H1 (cell line): ENCODE measurements at regions not wholly inside any gene's neighbourhood (a gene's known extent, or its start where the extent isn't known, plus 50 kb on each side); places are given as distances from the start of the nearest gene placed in this dataset.
A peak's percentile ranks its signal among the peaks of the same experiment; 100 is the strongest.

Source experiments
- CTCF ChIA-PET: fragments of 300-600 bp; sonication (Branson Sonifier 250); formaldehyde crosslinking; loops from one replicate; lab custom pipeline; 2021; ENCODE audit not compliant: partially characterized antibody; lab: Charles Lee
- POLR2A ChIA-PET: fragments of 300-600 bp; sonication (Branson Sonifier 250); formaldehyde crosslinking; loops from one replicate; lab custom pipeline; 2021; ENCODE audit warnings: inconsistent platforms; ENCODE audit not compliant: partially characterized antibody; lab: Charles Lee
- DNase-seq, 2 experiments: peaks; one replicate each; pipeline versions ENCODE4 v3.0.0 to v3.0.0-alpha.2; 2010 to 2022; ENCODE audit warnings: low spot score in 2 of 2, low read depth in 1 of 2, mixed read lengths in 1 of 2
- FAIRE-seq: peaks from 2 replicates; lab custom pipeline; 2011; peaks lifted over from hg19 to GRCh38; lab: Jason Lieb, UNC
- H2AFZ ChIP-seq: 2 replicates; pipeline ENCODE4 v1.8.1; 2012; ENCODE audit warnings: low read length, inconsistent platforms
- H2AK5ac ChIP-seq: 2 replicates; pipeline ENCODE4 v1.6.1; 2013; ENCODE audit warnings: low read depth, low read length
- H2BK120ac ChIP-seq: replicated peaks from 2 replicates; pipeline ENCODE3; 2013; ENCODE audit warnings: low read depth, low read length, inconsistent platforms
- H2BK12ac ChIP-seq: 2 replicates; pipeline ENCODE4 v1.6.1; 2013; ENCODE audit warnings: low read depth, low read length
- H2BK15ac ChIP-seq: 2 replicates; pipeline ENCODE4 v1.6.1; 2013; ENCODE audit warnings: low read length
- H2BK20ac ChIP-seq: 2 replicates; pipeline ENCODE4 v1.6.1; 2013; ENCODE audit warnings: low read length
- H2BK5ac ChIP-seq: 2 replicates; pipeline ENCODE4 v1.6.1; 2013; ENCODE audit warnings: low read depth, low read length
- H3K14ac ChIP-seq: 2 replicates; pipeline ENCODE4 v1.6.1; 2013; ENCODE audit warnings: inconsistent platforms; ENCODE audit not compliant: insufficient read length
- H3K18ac ChIP-seq: 2 replicates; pipeline ENCODE4 v1.6.1; 2013; ENCODE audit warnings: low read length; ENCODE audit errors: extremely low read depth
- H3K23ac ChIP-seq: 2 replicates; pipeline ENCODE4 v1.6.1; 2013; ENCODE audit warnings: inconsistent platforms; ENCODE audit not compliant: insufficient read length
- H3K23me2 ChIP-seq: 2 replicates; pipeline ENCODE4 v1.6.1; 2013; ENCODE audit warnings: low read depth, low read length
- H3K27ac ChIP-seq: 2 replicates; pipeline ENCODE4 v1.6.1; 2011; ENCODE audit warnings: low read depth, low read length, inconsistent platforms
- H3K27me3 ChIP-seq, 4 experiments: replicated peaks in 1 of 4; 1 replicate in 1 of 4; 2 replicates in 3 of 4; pipeline versions ENCODE4 v1.6.1 to v1.8.1; 2011 to 2013; ENCODE audit warnings: low read length in 3 of 4, mild to moderate bottlenecking in 3 of 4, inconsistent platforms in 2 of 4, mixed read lengths in 2 of 4, moderate library complexity in 1 of 4; ENCODE audit not compliant: control insufficient read depth in 3 of 4, insufficient read depth in 3 of 4; ENCODE audit errors: extremely low read depth in 1 of 4
- H3K36me3 ChIP-seq, 4 experiments: 2 replicates each; pipeline versions ENCODE4 v1.6.1 to v1.8.1; 2011 to 2013; ENCODE audit warnings: mild to moderate bottlenecking in 4 of 4, low read length in 3 of 4, moderate library complexity in 2 of 4, control low read depth in 1 of 4, inconsistent platforms in 1 of 4; ENCODE audit not compliant: insufficient read depth in 4 of 4, control insufficient read depth in 2 of 4
- H3K4ac ChIP-seq: replicated peaks from 2 replicates; pipeline ENCODE3; 2013; ENCODE audit warnings: low read length, low read depth, mixed read lengths, inconsistent platforms; ENCODE audit not compliant: insufficient read length
- H3K4me1 ChIP-seq, 4 experiments: replicated peaks in 1 of 4; 1 replicate in 1 of 4; 2 replicates in 3 of 4; pipeline versions ENCODE4 v1.6.1 to v1.8.1; 2011 to 2013; ENCODE audit warnings: low read length in 3 of 4, inconsistent platforms in 2 of 4, mixed read lengths in 1 of 4; ENCODE audit not compliant: insufficient read depth in 4 of 4, control insufficient read depth in 3 of 4
- H3K4me2 ChIP-seq, 2 experiments: 2 replicates each; pipeline versions ENCODE4 v1.6.1 to v1.8.1; 2011 to 2013; ENCODE audit warnings: low read depth in 2 of 2, low read length in 2 of 2, control low read depth in 1 of 2, inconsistent platforms in 1 of 2, mild to moderate bottlenecking in 1 of 2; ENCODE audit not compliant: insufficient read depth in 1 of 2
- H3K4me3 ChIP-seq, 4 experiments: fragments of 200-600, 300-600 bp in 1 of 4; sonication (generic), shearing (Covaris generic), sonication (Bioruptor Twin) in 1 of 4; 2 replicates each; pipeline versions ENCODE4 v1.5.1 to v1.8.1; 2011 to 2016; ENCODE audit warnings: low read length in 4 of 4, low read depth in 3 of 4, control low read depth in 2 of 4, inconsistent platforms in 2 of 4, mild to moderate bottlenecking in 2 of 4, mixed read lengths in 1 of 4, moderate library complexity in 1 of 4; ENCODE audit not compliant: insufficient read depth in 2 of 4; ENCODE audit errors: extremely low read depth in 1 of 4
- H3K56ac ChIP-seq: replicated peaks from 2 replicates; pipeline ENCODE3; 2013; ENCODE audit warnings: low read depth, mild to moderate bottlenecking, mixed read lengths, low read length, inconsistent platforms; ENCODE audit not compliant: insufficient read length
- H3K79me1 ChIP-seq: 2 replicates; pipeline ENCODE4 v1.6.1; 2013; ENCODE audit warnings: low read depth, low read length, control low read depth
- H3K79me2 ChIP-seq, 2 experiments: 2 replicates each; pipeline versions ENCODE4 v1.6.1 to v1.8.1; 2012 to 2013; ENCODE audit warnings: low read length in 2 of 2, mild to moderate bottlenecking in 2 of 2, inconsistent platforms in 1 of 2; ENCODE audit not compliant: insufficient read depth in 2 of 2, control insufficient read depth in 1 of 2
- H3K9ac ChIP-seq, 4 experiments: replicated peaks in 1 of 4; 1 replicate in 1 of 4; 2 replicates in 3 of 4; pipeline versions ENCODE4 v1.6.1 to v1.8.1; 2011 to 2013; ENCODE audit warnings: low read depth in 3 of 4, low read length in 3 of 4, control low read depth in 2 of 4, mild to moderate bottlenecking in 2 of 4, moderate library complexity in 2 of 4, inconsistent platforms in 1 of 4; ENCODE audit errors: extremely low read depth in 1 of 4
- H3K9me3 ChIP-seq, 2 experiments: 2 replicates each; pipeline versions ENCODE4 v1.6.1 to v1.8.1; 2012 to 2013; ENCODE audit warnings: mild to moderate bottlenecking in 2 of 2, moderate library complexity in 2 of 2, control low read depth in 1 of 2, inconsistent platforms in 1 of 2, low read depth in 1 of 2, low read length in 1 of 2, mixed read lengths in 1 of 2; ENCODE audit not compliant: insufficient read depth in 2 of 2
- H4K20me1 ChIP-seq, 2 experiments: replicated peaks in 1 of 2; 2 replicates each; pipeline versions ENCODE3 to v1.8.1; 2011 to 2013; ENCODE audit warnings: inconsistent platforms in 2 of 2, low read length in 2 of 2, mild to moderate bottlenecking in 1 of 2; ENCODE audit not compliant: insufficient read depth in 2 of 2, control insufficient read depth in 1 of 2
- H4K5ac ChIP-seq: 2 replicates; pipeline ENCODE4 v1.6.1; 2013; ENCODE audit warnings: low read length, low read depth, mixed read lengths, inconsistent platforms; ENCODE audit not compliant: insufficient read length
- H4K8ac ChIP-seq: 2 replicates; pipeline ENCODE4 v1.8.0; 2013; ENCODE audit warnings: mild to moderate bottlenecking, moderate library complexity, low read length, inconsistent platforms; ENCODE audit not compliant: insufficient read depth; ENCODE audit errors: extremely low read depth
- H4K91ac ChIP-seq: replicated peaks from 2 replicates; pipeline ENCODE3; 2013; ENCODE audit warnings: low read length, mixed read lengths, inconsistent platforms; ENCODE audit not compliant: insufficient read length
- ASH2L ChIP-seq: fragments of 200-600, 300-600 bp; sonication (generic); IDR thresholded peaks from one replicate; pipeline ENCODE4 v1.7.1; 2017; ENCODE audit warnings: low read length
- CBX5 ChIP-seq: fragments of 300-800, 300-1000 bp; sonication (generic); IDR thresholded peaks from 2 replicates; pipeline ENCODE4 v1.7.1; 2016; ENCODE audit warnings: antibody characterized with exemption, low read length, low read depth
- CHD2 ChIP-seq: IDR thresholded peaks from 2 replicates; pipeline ENCODE4 v1.6.1; 2012; ENCODE audit warnings: low read length, improper control_type of control experiment
- CREB1 ChIP-seq: IDR thresholded peaks from 2 replicates; pipeline ENCODE4 v1.6.1; 2012; ENCODE audit warnings: inconsistent platforms
- EGR1 ChIP-seq: IDR thresholded peaks from 2 replicates; pipeline ENCODE4 v1.6.1; 2011; ENCODE audit warnings: low read depth, low read length, borderline replicate concordance
- HDAC6 ChIP-seq: IDR thresholded peaks from one replicate; pipeline ENCODE4 v1.7.1; 2012; ENCODE audit warnings: low read depth, mild to moderate bottlenecking, inconsistent platforms, low read length, moderate library complexity
- KDM5A ChIP-seq: fragments of 200-600 bp; IDR thresholded peaks from 2 replicates; pipeline ENCODE4 v1.7.1; 2012; ENCODE audit warnings: mild to moderate bottlenecking, low read length, inconsistent platforms, mixed read lengths
- NANOG ChIP-seq: IDR thresholded peaks from 2 replicates; pipeline ENCODE4 v1.6.1; 2011; ENCODE audit warnings: low read length, low read depth, mild to moderate bottlenecking, inconsistent platforms; ENCODE audit not compliant: insufficient read depth, poor library complexity, severe bottlenecking
- PHF8 ChIP-seq: fragments of 200-600 bp; sonication (generic); conservative IDR thresholded peaks from 2 replicates; pipeline ENCODE4 v1.7.1; 2012; ENCODE audit warnings: low read depth, mild to moderate bottlenecking, inconsistent platforms, low read length, moderate library complexity
- POU5F1 ChIP-seq: IDR thresholded peaks from 2 replicates; pipeline ENCODE4 v1.6.1; 2011; ENCODE audit warnings: low read depth, mild to moderate bottlenecking, low read length, moderate library complexity
- SIX5 ChIP-seq: IDR thresholded peaks from 2 replicates; pipeline ENCODE4 v1.6.1; 2011; ENCODE audit warnings: mild to moderate bottlenecking, low read depth, low read length
- SP1 ChIP-seq: IDR thresholded peaks from 2 replicates; pipeline ENCODE4 v1.6.1; 2011; ENCODE audit warnings: low read depth, low read length
- TCF12 ChIP-seq: IDR thresholded peaks from 2 replicates; pipeline ENCODE4 v1.6.1; 2011; ENCODE audit warnings: low read depth, mild to moderate bottlenecking, low read length
- USF2 ChIP-seq: IDR thresholded peaks from 2 replicates; pipeline ENCODE4 v1.6.1; 2011; ENCODE audit warnings: low read length, improper control_type of control experiment
- WGBS, 2 experiments: shearing (Covaris generic) in 1 of 2; methylation state at CpG; one replicate each; pipeline versions ENCODE4 v1.1.6 to v1.1.7; 2013 to 2015; ENCODE audit warnings: low lambda C conversion rate in 2 of 2, mixed read lengths in 2 of 2, inconsistent platforms in 1 of 2, low coverage in 1 of 2, missing lambda C conversion rate in 1 of 2; ENCODE audit not compliant: insufficient replicate concordance in 2 of 2, insufficient coverage in 1 of 2, insufficient read length in 1 of 2; ENCODE audit errors: extremely low coverage in 1 of 2, missing lambda C conversion rate in 1 of 2; 5-methylcytosine and 5-hydroxymethylcytosine counted together

GRCh38 chr4:129623233-129623875 lies 527.4 kb downstream of the C4orf33 start:
- Histone ChIP-seq H3K4me1 (no peaks in the 10 kb centered on the region), H3K4me2 (no peak overlapping the region), H4K8ac (no peak overlapping the region), H2BK120ac (no peak overlapping the region), H3K14ac (no peak overlapping the region), H3K36me3 (no peaks in the 10 kb centered on the region), H2AK5ac (no peak overlapping the region), H2BK12ac (no peak overlapping the region), H3K79me2 (no peaks in the 10 kb centered on the region), H3K56ac (no peak overlapping the region), H3K9me3 (no peaks in the 10 kb centered on the region), H3K23ac (no peak overlapping the region), H2BK15ac (no peak overlapping the region), H2BK20ac (no peak overlapping the region), H3K4me3 (no peak overlapping the region), H3K23me2 (no peaks in the 10 kb centered on the region), H2AFZ (0 out of 2 replicates have a peak overlapping the region, but pooled peaks have one; percentile 12), H2BK5ac (no peak overlapping the region), H3K18ac (no peak overlapping the region), H3K9ac (no peak overlapping the region), H3K27ac (no peak overlapping the region), H4K20me1 (no peaks in the 10 kb centered on the region), H3K79me1 (no peaks in the 10 kb centered on the region), H3K4ac (no peak overlapping the region), H3K27me3 (no peaks in the 10 kb centered on the region), H4K91ac (no peak overlapping the region), H4K5ac (no peak overlapping the region)
- ChIA-PET POLR2A (no interaction called here), CTCF (interaction anchor here (1.4 kb wide), 1 partner anchor 18 kb away, joined by 4 read pairs; no protein-coding TSS in a partner anchor)
- no peak for DNase-seq
- 91% methylated on average over 4 of the region's 4 CpGs; no CpG with 5 or more reads in 1 of the 2 experiments for WGBS, 2 experiments
- no peak for FAIRE-seq
- no peak for TF ChIP-seq SP1
- no peak for TF ChIP-seq USF2
- no peak for TF ChIP-seq POU5F1
- TF ChIP-seq SIX5 = no peak
- TF ChIP-seq CBX5 = no peak
- TF ChIP-seq EGR1 = no peak
- no peak for TF ChIP-seq CREB1
- no peak for TF ChIP-seq HDAC6
- TF ChIP-seq TCF12 = no peak
- no peak for TF ChIP-seq CHD2
- no peak for TF ChIP-seq PHF8
- TF ChIP-seq ASH2L = no peak
- TF ChIP-seq KDM5A = no peak
- TF ChIP-seq NANOG = no peak
